ENCODE measurements at regions not wholly inside any gene's neighbourhood (a gene's known extent, or its start where the extent isn't known, plus 50 kb on each side); places are given as distances from the start of the nearest gene placed in this dataset.
A peak's percentile ranks its signal among the peaks of the same experiment; 100 is the strongest.

DNA sequence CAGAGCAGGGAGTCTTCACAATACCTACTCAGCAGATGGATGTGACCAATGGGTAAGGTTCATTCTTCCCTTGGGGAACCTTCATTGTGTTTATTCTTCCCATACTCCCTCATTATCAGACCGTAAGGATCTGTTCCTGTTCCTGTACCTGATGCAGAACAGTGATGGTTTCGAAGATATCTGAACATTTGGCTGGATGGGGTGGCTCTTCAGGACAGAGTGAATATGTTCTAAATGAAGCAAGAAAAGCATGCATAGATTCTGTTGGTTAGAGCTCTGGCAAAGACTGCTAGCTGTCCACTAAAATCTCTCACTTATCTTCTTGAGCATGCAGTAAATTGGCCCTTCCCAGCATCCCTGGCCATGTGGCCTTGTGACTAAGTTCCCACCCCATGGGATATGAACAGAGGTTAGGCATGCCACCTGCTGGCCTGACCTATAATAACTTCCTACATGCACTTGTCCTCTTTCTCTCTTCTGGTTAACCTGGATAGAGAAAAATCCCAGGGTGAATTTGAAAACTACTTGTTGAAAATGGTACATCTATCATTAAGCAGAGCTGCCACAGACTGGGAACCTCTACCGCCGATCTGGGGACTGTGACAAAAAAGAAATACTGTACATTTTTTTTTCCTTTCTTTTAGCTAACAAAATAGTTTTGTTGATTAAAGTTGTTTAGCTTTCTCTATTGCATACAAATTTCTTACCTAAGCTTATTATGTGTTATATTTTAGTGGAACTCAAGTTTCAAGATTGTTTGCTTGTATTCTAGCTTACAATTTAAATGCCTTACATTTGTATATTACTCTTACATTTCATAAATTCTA lies 60.0 kb upstream of the BANK1 start:
- TF ChIP-seq, protein P1, sequence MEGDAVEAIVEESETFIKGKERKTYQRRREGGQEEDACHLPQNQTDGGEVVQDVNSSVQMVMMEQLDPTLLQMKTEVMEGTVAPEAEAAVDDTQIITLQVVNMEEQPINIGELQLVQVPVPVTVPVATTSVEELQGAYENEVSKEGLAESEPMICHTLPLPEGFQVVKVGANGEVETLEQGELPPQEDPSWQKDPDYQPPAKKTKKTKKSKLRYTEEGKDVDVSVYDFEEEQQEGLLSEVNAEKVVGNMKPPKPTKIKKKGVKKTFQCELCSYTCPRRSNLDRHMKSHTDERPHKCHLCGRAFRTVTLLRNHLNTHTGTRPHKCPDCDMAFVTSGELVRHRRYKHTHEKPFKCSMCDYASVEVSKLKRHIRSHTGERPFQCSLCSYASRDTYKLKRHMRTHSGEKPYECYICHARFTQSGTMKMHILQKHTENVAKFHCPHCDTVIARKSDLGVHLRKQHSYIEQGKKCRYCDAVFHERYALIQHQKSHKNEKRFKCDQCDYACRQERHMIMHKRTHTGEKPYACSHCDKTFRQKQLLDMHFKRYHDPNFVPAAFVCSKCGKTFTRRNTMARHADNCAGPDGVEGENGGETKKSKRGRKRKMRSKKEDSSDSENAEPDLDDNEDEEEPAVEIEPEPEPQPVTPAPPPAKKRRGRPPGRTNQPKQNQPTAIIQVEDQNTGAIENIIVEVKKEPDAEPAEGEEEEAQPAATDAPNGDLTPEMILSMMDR (conservative IDR thresholded peaks at IDR 0.05 in 1 of 2, IDR thresholded peaks at IDR 0.05 in 1 of 2; ENCODE audit: low read depth in 1 of 2, low read length in 2 of 2): peak; percentile 63 to 69
- TF ChIP-seq EZH2 (IDR thresholded peaks at IDR 0.05; ENCODE audit: low read length, missing control alignments): no peak
